CD4-positive, alpha-beta T cell treated with Interleukin-17A for 1 hour (primary cell): ENCODE measurements at regions not wholly inside any gene's neighbourhood (a gene's known extent, or its start where the extent isn't known, plus 50 kb on each side); places are given as distances from the start of the nearest gene placed in this dataset.
"Not testable (repeated sequence)": the region's sequence is repeated elsewhere in the genome, so short reads cannot be mapped to it uniquely, and the experiment has no call there.

ENCODE experiments used
- DNase-seq: peaks from one replicate; pipeline ENCODE4 v3.0.0-alpha.2; 2020

- DNase-seq = no peak
These were observed 155.4 kb upstream of the MARCKS start for GRCh38 chr6:113701552-113702254.

- DNase-seq = no peak
These were observed 150.0 kb upstream of the MARCKS start for GRCh38 chr6:113707194-113707593.

GRCh38 chr6:113709936-113710509 lies 147.1 kb upstream of the MARCKS start:
- no peak for DNase-seq

- DNase-seq = no peak
These were observed 143.5 kb upstream of the MARCKS start for GRCh38 chr6:113713665-113714064.

- DNase-seq = no peak
These were observed 138.6 kb upstream of the MARCKS start for GRCh38 chr6:113718588-113718987.

- DNase-seq = no peak
These were observed 138.1 kb upstream of the MARCKS start for GRCh38 chr6:113719064-113719463.

- DNase-seq = no peak
These were observed 137.6 kb upstream of the MARCKS start for GRCh38 chr6:113719545-113719944.

GRCh38 chr6:113723182-113723581 lies 134.0 kb upstream of the MARCKS start:
- DNase-seq = no peak

GRCh38 chr6:113724927-113725326 lies 132.2 kb upstream of the MARCKS start:
- DNase-seq = not testable (repeated sequence)

- no peak for DNase-seq
These were observed 125.6 kb upstream of the MARCKS start for GRCh38 chr6:113731541-113731940.

GRCh38 chr6:113732384-113732966 lies 124.7 kb upstream of the MARCKS start:
- no peak for DNase-seq

- no peak for DNase-seq
These were observed 123.8 kb upstream of the MARCKS start for GRCh38 chr6:113733381-113733780.

GRCh38 chr6:113734982-113735381 lies 122.2 kb upstream of the MARCKS start:
- DNase-seq = no peak

GRCh38 chr6:113735491-113735890 lies 121.7 kb upstream of the MARCKS start:
- DNase-seq = no peak

GRCh38 chr6:113736978-113737377 lies 120.2 kb upstream of the MARCKS start:
- DNase-seq = no peak

GRCh38 chr6:113739041-113739655 lies 118.0 kb upstream of the MARCKS start:
- DNase-seq = no peak

- DNase-seq = no peak
These were observed 115.5 kb upstream of the MARCKS start for GRCh38 chr6:113741651-113742050.

GRCh38 chr6:113742342-113742741 lies 114.8 kb upstream of the MARCKS start:
- no peak for DNase-seq

- no peak for DNase-seq
These were observed 112.3 kb upstream of the MARCKS start for GRCh38 chr6:113744861-113745260.

- DNase-seq = no peak
These were observed 106.8 kb upstream of the MARCKS start for GRCh38 chr6:113750151-113750855.

GRCh38 chr6:113754291-113754690 lies 102.9 kb upstream of the MARCKS start:
- no peak for DNase-seq

GRCh38 chr6:113755449-113756289 lies 101.5 kb upstream of the MARCKS start:
- DNase-seq = no peak

- no peak for DNase-seq
These were observed 100.9 kb upstream of the MARCKS start for GRCh38 chr6:113756290-113756665.
